Psoas muscle (tissue), 7 donors: ENCODE measurements at regions not wholly inside any gene's neighbourhood (a gene's known extent, or its start where the extent isn't known, plus 50 kb on each side); places are given as distances from the start of the nearest gene placed in this dataset.

ENCODE experiments used
- ATAC-seq, 4 donors: fragments of 200-7000 bp; cut with Tn5 transposase; one replicate each; pipeline ENCODE4 v1.9.1; 2020; ENCODE audit warnings: moderate library complexity in 3 of 4, mild to moderate bottlenecking in 2 of 4
- DNase-seq, 2 donors: peaks; one replicate each; pipeline ENCODE4 v3.0.0-alpha.2; 2020
- H3K27ac ChIP-seq: fragments of 200-600 bp; one replicate; pipeline ENCODE4 v1.8.0; 2022
- H3K27me3 ChIP-seq, 3 donors: fragments of 200-600 bp in 1 of 3; one replicate each; pipeline versions ENCODE4 v1.6.1 to v1.8.0; 2013 to 2022; ENCODE audit warnings: low read length in 2 of 3, mild to moderate bottlenecking in 2 of 3, moderate library complexity in 1 of 3; ENCODE audit not compliant: insufficient read depth in 3 of 3
- H3K36me3 ChIP-seq, 2 donors: fragments of 200-600 bp in 1 of 2; one replicate each; pipeline versions ENCODE4 v1.6.1 to v1.8.0; 2013 to 2022; ENCODE audit warnings: low read depth in 1 of 2, mild to moderate bottlenecking in 1 of 2, moderate library complexity in 1 of 2; ENCODE audit not compliant: insufficient read depth in 1 of 2
- H3K4me1 ChIP-seq: fragments of 200-600 bp; one replicate; pipeline ENCODE4 v1.8.0; 2022
- H3K4me3 ChIP-seq: fragments of 200-600 bp; one replicate; pipeline ENCODE4 v1.8.0; 2022; ENCODE audit warnings: mild to moderate bottlenecking
- H3K9me3 ChIP-seq: fragments of 200-600 bp; one replicate; pipeline ENCODE4 v1.8.0; 2022
- WGBS, 3 donors: extraction: QIAGEN DNeasy Blood & Tissue Kit; methylation state at CpG; one replicate each; pipeline versions ENCODE4 v1.1.6 to v1.1.7; 2013; 5-methylcytosine and 5-hydroxymethylcytosine counted together
- intact Hi-C, 2 donors: fragments of 100-400 bp; cut with DNase I; formaldehyde crosslinking; loops; one replicate each; pipeline versions ENCODE4 v1.11.0 to v1.14.2; 2022
- TF ChIP-seq, protein P1 (sequence below): fragments of 200-600 bp; IDR thresholded peaks from one replicate; pipeline ENCODE4 v1.8.0; 2022; ENCODE audit warnings: antibody characterized with exemption
- donor health status: healthy with polysubstance abuse.
- donor health status: DM: no; HTN: no; CAD: no; lungs with moderate emphysema.
- donor health status: Bipolar disorder and iron deficiency.
- donor health status: healthy.
- donor health status: DM: yes; HTN: yes; CAD: no.
- donor health status: DM: no; HTN: no; CAD: no.
- donor health status: DM: yes; HTN: yes; CAD: no.

GRCh38 chr1:170410401-170411166, 121.4 kb upstream of the GORAB start:
- TF ChIP-seq, protein P1, sequence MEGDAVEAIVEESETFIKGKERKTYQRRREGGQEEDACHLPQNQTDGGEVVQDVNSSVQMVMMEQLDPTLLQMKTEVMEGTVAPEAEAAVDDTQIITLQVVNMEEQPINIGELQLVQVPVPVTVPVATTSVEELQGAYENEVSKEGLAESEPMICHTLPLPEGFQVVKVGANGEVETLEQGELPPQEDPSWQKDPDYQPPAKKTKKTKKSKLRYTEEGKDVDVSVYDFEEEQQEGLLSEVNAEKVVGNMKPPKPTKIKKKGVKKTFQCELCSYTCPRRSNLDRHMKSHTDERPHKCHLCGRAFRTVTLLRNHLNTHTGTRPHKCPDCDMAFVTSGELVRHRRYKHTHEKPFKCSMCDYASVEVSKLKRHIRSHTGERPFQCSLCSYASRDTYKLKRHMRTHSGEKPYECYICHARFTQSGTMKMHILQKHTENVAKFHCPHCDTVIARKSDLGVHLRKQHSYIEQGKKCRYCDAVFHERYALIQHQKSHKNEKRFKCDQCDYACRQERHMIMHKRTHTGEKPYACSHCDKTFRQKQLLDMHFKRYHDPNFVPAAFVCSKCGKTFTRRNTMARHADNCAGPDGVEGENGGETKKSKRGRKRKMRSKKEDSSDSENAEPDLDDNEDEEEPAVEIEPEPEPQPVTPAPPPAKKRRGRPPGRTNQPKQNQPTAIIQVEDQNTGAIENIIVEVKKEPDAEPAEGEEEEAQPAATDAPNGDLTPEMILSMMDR: no peak
- Histone ChIP-seq H3K36me3 (no peaks in the 10 kb centered on the region), H3K27ac (peak overlapping the region; percentile 36), H3K27me3 (no peaks in the 10 kb centered on the region), H3K9me3 (no peaks in the 10 kb centered on the region), H3K4me1 (peaks cover 6% of the 10 kb centered on the region), H3K4me3 (no peak overlapping the region)
- 17 to 57% (median 37%) methylated on average over 2 of the region's 2 CpGs for WGBS, 3 donors
- DNase-seq: no peak
- ATAC-seq: peak; percentile 46 to 88 (median 69)
- intact Hi-C loops: no loop called here

DNA sequence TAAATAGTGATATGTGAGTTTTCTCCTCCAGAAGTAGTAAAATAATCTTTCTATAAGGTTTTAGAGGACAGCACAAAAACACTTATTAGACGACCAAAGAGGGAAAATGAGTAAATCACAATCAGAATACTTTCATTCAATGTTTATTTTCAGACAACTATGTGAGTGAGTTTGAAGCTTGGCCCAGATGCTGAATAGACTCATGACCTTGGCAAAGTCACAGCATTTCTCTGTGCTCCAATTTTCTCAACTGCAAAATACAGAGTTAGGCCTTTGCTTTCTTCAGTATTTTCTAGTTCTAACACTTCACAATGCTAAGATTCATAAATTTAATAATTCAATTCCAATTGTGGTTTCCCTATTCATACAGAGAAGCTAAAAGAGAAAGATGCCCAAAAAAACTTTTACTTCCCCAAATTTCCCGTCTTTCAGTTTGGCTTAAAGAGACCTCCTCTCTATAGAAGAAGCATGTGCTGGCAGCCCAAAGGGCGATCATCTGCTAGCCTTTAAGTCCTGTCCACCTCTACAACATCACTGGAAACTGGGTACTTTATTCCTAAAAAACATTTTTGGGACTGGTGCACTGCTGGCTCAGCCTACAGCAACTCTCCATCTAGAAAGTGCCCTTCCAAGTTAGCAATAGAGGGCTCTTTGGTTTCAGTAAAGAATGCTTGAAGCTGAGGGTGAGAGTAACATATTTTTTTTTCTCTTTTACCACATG, 116.8 kb upstream of the GORAB start:
- intact Hi-C loops: no loop called here

DNA sequence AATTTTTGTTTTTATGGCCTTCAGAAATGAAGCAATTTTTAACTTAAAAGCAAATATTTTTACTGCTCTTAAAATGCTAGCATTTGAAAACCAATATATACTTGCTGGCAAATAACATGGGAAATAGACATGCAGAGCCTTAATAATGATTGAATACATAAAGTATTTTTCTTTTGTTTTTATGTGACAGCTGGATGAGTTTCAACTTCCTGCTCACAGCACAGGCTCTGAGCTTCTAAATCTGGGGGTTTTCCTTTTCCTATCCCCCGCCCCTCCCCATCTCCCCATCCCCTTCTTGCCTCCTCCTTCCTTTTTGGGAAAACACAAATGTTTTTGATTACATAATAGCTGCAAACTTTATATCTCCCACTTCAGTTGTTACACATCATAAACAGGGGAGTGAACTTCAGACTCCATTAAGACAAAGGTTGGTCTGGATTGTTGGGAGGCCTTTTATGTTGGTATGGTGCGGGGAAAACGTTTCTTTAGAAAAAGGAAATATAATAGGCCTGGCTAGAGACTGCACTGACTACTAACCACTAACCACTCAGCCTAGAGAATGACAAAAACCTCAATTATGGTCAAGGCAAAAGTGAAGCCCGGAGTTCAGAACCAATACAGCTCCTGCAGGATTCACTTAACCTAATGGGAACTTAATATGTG, 116.1 kb upstream of the GORAB start:
- 54 to 61% (median 58%) methylated on average over 4 of the region's 4 CpGs for WGBS, 3 donors
- Histone ChIP-seq H3K27ac (peak overlapping the region; percentile 46), H3K4me3 (no peak overlapping the region), H3K4me1 (peaks cover 7% of the 10 kb centered on the region), H3K27me3 (no peaks in the 10 kb centered on the region), H3K9me3 (no peaks in the 10 kb centered on the region), H3K36me3 (no peaks in the 10 kb centered on the region)
- intact Hi-C loops: no loop called here
- TF ChIP-seq, protein P1: no peak
- no peak for ATAC-seq
- DNase-seq: no peak

More for the DNA sequence above, 116.8 kb upstream of the GORAB start:
- 35 to 41% (median 38%) methylated on average over 3 of the region's 3 CpGs for WGBS, 3 donors
- no peaks in the 10 kb centered on the region for H3K36me3 ChIP-seq
- ATAC-seq (no peak), DNase-seq (no peak)
- no peaks in the 10 kb centered on the region for H3K27me3 ChIP-seq
- peaks cover 7% of the 10 kb centered on the region for H3K4me1 ChIP-seq
- H3K9me3 ChIP-seq: no peaks in the 10 kb centered on the region
- TF ChIP-seq, protein P1: no peak
- no peak overlapping the region for H3K4me3 ChIP-seq
- H3K27ac ChIP-seq: peak overlapping the region; percentile 46

- TF ChIP-seq, protein P1: no peak
- H3K4me3 ChIP-seq: no peak overlapping the region
- ATAC-seq: no peak
- H3K27ac ChIP-seq: no peak overlapping the region
- no peaks in the 10 kb centered on the region for H3K36me3 ChIP-seq
- WGBS, 3 donors: 64 to 66% (median 65%) methylated on average over 1 of the region's 1 CpG
- H3K4me1 ChIP-seq: no peaks in the 10 kb centered on the region
- intact Hi-C loops: no loop called here
- no peaks in the 10 kb centered on the region for H3K27me3 ChIP-seq
- DNase-seq: no peak
- no peaks in the 10 kb centered on the region for H3K9me3 ChIP-seq
These were observed 107.6 kb upstream of the GORAB start for GRCh38 chr1:170424346-170424745.
